ENCODE measurements at regions not wholly inside any gene's neighbourhood (a gene's known extent, or its start where the extent isn't known, plus 50 kb on each side); places are given as distances from the start of the nearest gene placed in this dataset.

- no peak overlapping the region for H3K27ac ChIP-seq (ENCODE audit: low read depth in 2 of 2, low read length in 1 of 2)
- 82 to 89% methylated on average over 5 of the region's 5 CpGs for WGBS, 2 donors
Measured at GRCh38 chr5:39775797-39776365, 351.1 kb upstream of the DAB2 start.

DNA sequence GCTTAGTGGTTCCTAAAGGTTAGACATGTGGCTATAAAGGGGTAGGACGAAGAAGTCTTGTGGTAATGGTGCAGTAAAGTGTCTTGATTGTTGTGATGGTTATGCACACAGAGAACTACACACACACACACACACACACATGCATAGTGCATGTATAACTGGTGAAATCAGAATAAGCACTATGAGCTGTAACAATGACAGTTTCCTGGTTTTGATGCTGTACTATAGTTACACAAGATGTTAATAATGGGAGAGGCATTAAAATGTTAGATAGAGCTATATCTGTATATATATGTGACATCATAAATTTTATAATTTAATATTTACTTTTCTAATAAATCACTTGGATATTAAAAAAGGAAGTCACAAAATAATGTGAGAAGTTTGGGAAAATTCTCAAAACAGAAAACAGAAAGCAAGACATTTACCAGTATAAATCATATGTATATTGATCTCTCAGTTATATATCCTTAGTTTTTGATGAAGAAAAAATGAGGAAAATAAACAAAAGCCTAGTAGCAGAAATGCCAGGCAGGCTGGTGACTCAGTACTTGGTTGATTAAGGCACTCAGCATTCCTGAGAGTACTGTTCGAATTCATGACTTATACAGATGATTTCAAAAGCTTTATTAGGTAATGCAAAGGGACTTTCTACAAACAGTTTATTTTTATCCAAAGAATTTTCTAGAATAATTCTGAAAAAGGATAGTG lies 350.5 kb upstream of the DAB2 start:
- 53 to 59% methylated on average over 2 of the region's 2 CpGs for WGBS, 2 donors
- Histone ChIP-seq H3K9me3 (ENCODE audit: control insufficient read depth in 2 of 2, insufficient read depth in 1 of 2, low read depth in 1 of 2, low read length in 1 of 2) (no peaks in the 10 kb centered on the region), H3K27ac (ENCODE audit: low read depth in 2 of 2, low read length in 1 of 2) (no peak overlapping the region), H3K27me3 (ENCODE audit: control insufficient read depth in 1 of 2, insufficient read depth in 2 of 2, low read length in 2 of 2) (no peaks in the 10 kb centered on the region), H3K4me3 (ENCODE audit: low read depth in 1 of 2, low read length in 2 of 2) (no peak overlapping the region), H3K4me1 (ENCODE audit: control insufficient read depth in 2 of 2, insufficient read depth in 2 of 2, low read length in 1 of 2) (no peaks in the 10 kb centered on the region), H3K36me3 (ENCODE audit: control insufficient read depth in 2 of 2, insufficient read depth in 2 of 2, low read length in 1 of 2) (no peaks in the 10 kb centered on the region)

More at GRCh38 chr5:39775797-39776365, 351.1 kb upstream of the DAB2 start:
- no peaks in the 10 kb centered on the region for H3K9me3 ChIP-seq (ENCODE audit: control insufficient read depth in 2 of 2, insufficient read depth in 1 of 2, low read depth in 1 of 2, low read length in 1 of 2)
- H3K27me3 ChIP-seq (ENCODE audit: control insufficient read depth in 1 of 2, insufficient read depth in 2 of 2, low read length in 2 of 2): no peaks in the 10 kb centered on the region
- no peaks in the 10 kb centered on the region for H3K4me1 ChIP-seq (ENCODE audit: control insufficient read depth in 2 of 2, insufficient read depth in 2 of 2, low read length in 1 of 2)
- no peak overlapping the region for H3K4me3 ChIP-seq (ENCODE audit: low read depth in 1 of 2, low read length in 2 of 2)
- no peaks in the 10 kb centered on the region for H3K36me3 ChIP-seq (ENCODE audit: control insufficient read depth in 2 of 2, insufficient read depth in 2 of 2, low read length in 1 of 2)

- no peaks in the 10 kb centered on the region for H3K36me3 ChIP-seq (ENCODE audit: control insufficient read depth in 2 of 2, insufficient read depth in 2 of 2, low read length in 1 of 2)
- H3K9me3 ChIP-seq (ENCODE audit: control insufficient read depth in 2 of 2, insufficient read depth in 1 of 2, low read depth in 1 of 2, low read length in 1 of 2): no peaks in the 10 kb centered on the region
- no peak overlapping the region for H3K27ac ChIP-seq (ENCODE audit: low read depth in 2 of 2, low read length in 1 of 2)
- H3K27me3 ChIP-seq (ENCODE audit: control insufficient read depth in 1 of 2, insufficient read depth in 2 of 2, low read length in 2 of 2): no peaks in the 10 kb centered on the region
- H3K4me1 ChIP-seq (ENCODE audit: control insufficient read depth in 2 of 2, insufficient read depth in 2 of 2, low read length in 1 of 2): no peaks in the 10 kb centered on the region
- no peak overlapping the region for H3K4me3 ChIP-seq (ENCODE audit: low read depth in 1 of 2, low read length in 2 of 2)
Measured at GRCh38 chr5:39774605-39775004, 349.8 kb upstream of the DAB2 start.

DNA sequence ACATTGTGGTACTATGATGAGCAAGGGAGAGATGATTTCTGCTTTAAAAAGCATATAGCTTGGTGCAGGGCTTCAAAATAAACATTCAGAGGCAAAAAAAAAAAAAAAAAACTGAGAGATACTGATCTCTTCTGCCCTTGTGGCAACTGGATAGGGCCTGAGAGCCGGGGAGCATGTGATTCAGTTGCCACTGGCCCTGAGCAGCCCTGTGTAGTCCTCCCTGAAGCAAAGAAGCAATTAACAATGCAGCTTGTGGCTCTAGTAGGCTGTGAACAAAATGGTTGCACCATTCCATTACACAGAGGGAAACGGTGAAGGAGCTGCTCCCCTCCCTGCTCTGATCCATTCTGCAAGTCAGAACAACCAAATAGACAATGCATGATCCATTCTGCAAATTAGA lies 347.5 kb upstream of the DAB2 start:
- no peaks in the 10 kb centered on the region for H3K27me3 ChIP-seq (ENCODE audit: control insufficient read depth in 1 of 2, insufficient read depth in 2 of 2, low read length in 2 of 2)
- no peaks in the 10 kb centered on the region for H3K9me3 ChIP-seq (ENCODE audit: control insufficient read depth in 2 of 2, insufficient read depth in 1 of 2, low read depth in 1 of 2, low read length in 1 of 2)
- H3K27ac ChIP-seq (ENCODE audit: low read depth in 2 of 2, low read length in 1 of 2): no peak overlapping the region
- H3K36me3 ChIP-seq (ENCODE audit: control insufficient read depth in 2 of 2, insufficient read depth in 2 of 2, low read length in 1 of 2): no peaks in the 10 kb centered on the region
- no peak overlapping the region for H3K4me3 ChIP-seq (ENCODE audit: low read depth in 1 of 2, low read length in 2 of 2)
- WGBS, 2 donors: 46 to 56% methylated on average over 2 of the region's 2 CpGs
- no peaks in the 10 kb centered on the region for H3K4me1 ChIP-seq (ENCODE audit: control insufficient read depth in 2 of 2, insufficient read depth in 2 of 2, low read length in 1 of 2)

DNA sequence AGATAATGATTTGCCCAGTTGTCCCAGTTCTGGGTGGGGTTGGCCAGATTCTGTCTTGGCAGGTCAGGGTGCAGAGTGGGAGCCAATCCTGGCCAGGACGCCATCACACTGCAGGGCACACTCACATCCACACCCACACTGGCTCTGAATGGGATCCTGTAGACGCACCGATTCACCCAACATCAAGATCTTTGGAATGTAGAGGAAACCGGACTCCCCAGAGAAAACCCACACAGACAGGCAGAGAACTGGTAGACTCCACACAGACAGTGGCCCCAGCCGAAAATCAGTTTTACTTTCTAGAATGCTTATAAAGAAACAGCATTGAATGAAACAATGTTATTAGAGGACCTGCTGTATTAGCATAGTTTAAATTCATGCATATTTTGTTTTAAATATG lies 343.1 kb upstream of the DAB2 start:
- H3K36me3 ChIP-seq (ENCODE audit: control insufficient read depth in 2 of 2, insufficient read depth in 2 of 2, low read length in 1 of 2): no peaks in the 10 kb centered on the region
- no peaks in the 10 kb centered on the region for H3K4me1 ChIP-seq (ENCODE audit: control insufficient read depth in 2 of 2, insufficient read depth in 2 of 2, low read length in 1 of 2)
- H3K27me3 ChIP-seq (ENCODE audit: control insufficient read depth in 1 of 2, insufficient read depth in 2 of 2, low read length in 2 of 2): no peaks in the 10 kb centered on the region
- no peaks in the 10 kb centered on the region for H3K9me3 ChIP-seq (ENCODE audit: control insufficient read depth in 2 of 2, insufficient read depth in 1 of 2, low read depth in 1 of 2, low read length in 1 of 2)
- WGBS, 2 donors: 85 to 94% methylated on average over 5 of the region's 5 CpGs
- H3K27ac ChIP-seq (ENCODE audit: low read depth in 2 of 2, low read length in 1 of 2): no peak overlapping the region
- H3K4me3 ChIP-seq (ENCODE audit: low read depth in 1 of 2, low read length in 2 of 2): no peak overlapping the region

DNA sequence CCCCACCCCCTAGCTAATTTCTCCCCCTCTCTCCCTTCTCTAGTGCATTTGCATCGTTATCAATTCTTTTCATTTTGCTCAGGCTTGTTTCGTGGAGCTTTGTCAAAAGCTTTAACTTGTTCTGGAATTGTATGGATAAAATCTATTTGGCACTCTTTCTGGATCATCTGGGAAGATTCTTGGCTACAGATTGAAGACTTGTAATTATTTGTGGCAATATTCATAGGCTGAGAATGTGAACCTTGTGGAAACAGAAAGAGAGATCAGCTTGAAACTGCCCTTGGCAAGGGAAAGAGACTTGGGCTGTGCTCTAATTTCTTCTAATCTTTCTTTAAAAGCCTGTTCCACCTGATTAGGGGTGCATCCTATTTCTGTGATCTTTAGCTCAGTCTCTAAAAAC lies 340.6 kb upstream of the DAB2 start:
- Histone ChIP-seq H3K27ac (ENCODE audit: low read depth in 2 of 2, low read length in 1 of 2) (no peak overlapping the region), H3K27me3 (ENCODE audit: control insufficient read depth in 1 of 2, insufficient read depth in 2 of 2, low read length in 2 of 2) (no peaks in the 10 kb centered on the region), H3K4me3 (ENCODE audit: low read depth in 1 of 2, low read length in 2 of 2) (no peak overlapping the region), H3K9me3 (ENCODE audit: control insufficient read depth in 2 of 2, insufficient read depth in 1 of 2, low read depth in 1 of 2, low read length in 1 of 2) (no peaks in the 10 kb centered on the region), H3K36me3 (ENCODE audit: control insufficient read depth in 2 of 2, insufficient read depth in 2 of 2, low read length in 1 of 2) (no peaks in the 10 kb centered on the region), H3K4me1 (ENCODE audit: control insufficient read depth in 2 of 2, insufficient read depth in 2 of 2, low read length in 1 of 2) (no peaks in the 10 kb centered on the region)
- 20 to 38% methylated on average over 2 of the region's 2 CpGs for WGBS, 2 donors

- Histone ChIP-seq H3K9me3 (ENCODE audit: control insufficient read depth in 2 of 2, insufficient read depth in 1 of 2, low read depth in 1 of 2, low read length in 1 of 2) (no peaks in the 10 kb centered on the region), H3K36me3 (ENCODE audit: control insufficient read depth in 2 of 2, insufficient read depth in 2 of 2, low read length in 1 of 2) (no peaks in the 10 kb centered on the region), H3K27me3 (ENCODE audit: control insufficient read depth in 1 of 2, insufficient read depth in 2 of 2, low read length in 2 of 2) (no peaks in the 10 kb centered on the region), H3K4me3 (ENCODE audit: low read depth in 1 of 2, low read length in 2 of 2) (no peak overlapping the region), H3K27ac (ENCODE audit: low read depth in 2 of 2, low read length in 1 of 2) (no peak overlapping the region), H3K4me1 (ENCODE audit: control insufficient read depth in 2 of 2, insufficient read depth in 2 of 2, low read length in 1 of 2) (no peaks in the 10 kb centered on the region)
- WGBS, 2 donors: 79 to 87% methylated on average over 3 of the region's 3 CpGs
Measured at GRCh38 chr5:39762761-39763160, 338.0 kb upstream of the DAB2 start.

DNA sequence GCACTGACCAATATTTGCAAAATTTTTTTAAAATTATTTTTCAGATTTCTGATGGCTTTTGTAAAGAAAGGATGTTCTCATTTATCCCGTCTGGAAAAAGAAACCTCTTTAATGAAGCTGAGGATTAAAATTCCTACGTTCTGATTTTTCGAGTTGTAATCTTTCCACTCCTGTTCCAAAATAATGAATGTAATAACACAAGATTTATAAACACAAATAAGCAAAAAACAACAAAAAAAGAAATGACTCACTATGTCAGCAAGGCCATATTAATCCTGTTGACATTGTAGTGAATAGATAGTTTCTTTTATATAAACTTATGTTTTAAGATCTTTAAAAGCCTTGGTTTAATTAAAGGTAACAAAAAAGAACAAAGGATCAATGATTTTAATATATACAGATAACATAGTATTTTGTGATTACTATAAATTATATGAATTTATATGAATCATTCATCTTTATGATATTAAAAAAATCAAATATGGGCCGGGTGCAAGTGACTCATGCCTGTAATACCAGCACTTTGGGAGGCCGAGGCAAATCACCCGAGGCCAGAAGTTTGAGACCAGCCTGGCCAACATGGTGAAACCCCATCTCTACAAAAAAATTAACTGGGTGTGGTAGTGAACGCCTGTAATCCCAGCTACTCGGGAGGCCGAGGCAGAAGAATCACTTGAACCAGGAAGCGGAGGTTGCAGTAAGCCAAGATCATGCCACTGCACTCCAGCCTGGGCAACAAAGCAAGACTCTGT lies 336.6 kb upstream of the DAB2 start:
- H3K9me3 ChIP-seq (ENCODE audit: control insufficient read depth in 2 of 2, insufficient read depth in 1 of 2, low read depth in 1 of 2, low read length in 1 of 2): no peaks in the 10 kb centered on the region
- H3K27me3 ChIP-seq (ENCODE audit: control insufficient read depth in 1 of 2, insufficient read depth in 2 of 2, low read length in 2 of 2): no peaks in the 10 kb centered on the region
- no peaks in the 10 kb centered on the region for H3K4me1 ChIP-seq (ENCODE audit: control insufficient read depth in 2 of 2, insufficient read depth in 2 of 2, low read length in 1 of 2)
- no peak overlapping the region for H3K4me3 ChIP-seq (ENCODE audit: low read depth in 1 of 2, low read length in 2 of 2)
- no peak overlapping the region for H3K27ac ChIP-seq (ENCODE audit: low read depth in 2 of 2, low read length in 1 of 2)
- no peaks in the 10 kb centered on the region for H3K36me3 ChIP-seq (ENCODE audit: control insufficient read depth in 2 of 2, insufficient read depth in 2 of 2, low read length in 1 of 2)
- 69 to 75% methylated on average over 10 of the region's 10 CpGs for WGBS, 2 donors

- no peaks in the 10 kb centered on the region for H3K4me1 ChIP-seq (ENCODE audit: control insufficient read depth in 2 of 2, insufficient read depth in 2 of 2, low read length in 1 of 2)
- H3K36me3 ChIP-seq (ENCODE audit: control insufficient read depth in 2 of 2, insufficient read depth in 2 of 2, low read length in 1 of 2): no peaks in the 10 kb centered on the region
- H3K27ac ChIP-seq (ENCODE audit: low read depth in 2 of 2, low read length in 1 of 2): no peak overlapping the region
Measured at GRCh38 chr5:39760385-39761198, 335.8 kb upstream of the DAB2 start.

More at GRCh38 chr5:39760385-39761198, 335.8 kb upstream of the DAB2 start:
- WGBS, 2 donors: 52 to 58% methylated on average over 5 of the region's 5 CpGs
- no peak overlapping the region for H3K4me3 ChIP-seq (ENCODE audit: low read depth in 1 of 2, low read length in 2 of 2)
- no peaks in the 10 kb centered on the region for H3K27me3 ChIP-seq (ENCODE audit: control insufficient read depth in 1 of 2, insufficient read depth in 2 of 2, low read length in 2 of 2)
- H3K9me3 ChIP-seq (ENCODE audit: control insufficient read depth in 2 of 2, insufficient read depth in 1 of 2, low read depth in 1 of 2, low read length in 1 of 2): no peaks in the 10 kb centered on the region

Measured in esophagus (tissue), 2 donors.